Endothelial cell of umbilical vein (primary cell): ENCODE measurements at regions not wholly inside any gene's neighbourhood (a gene's known extent, or its start where the extent isn't known, plus 50 kb on each side); places are given as distances from the start of the nearest gene placed in this dataset.

Experiments
- BruUV-seq: library from RNA; stranded (reverse); fragments of 400-500 nt; replicated peaks from 2 replicates; lab custom pipeline; 2021; lab: Mats Ljungman, UMichigan
- CTCF ChIA-PET: fragments of 300-600, 350-600 bp; sonication (Branson Sonifier 250); formaldehyde crosslinking; loops from one replicate; lab custom pipeline; 2021; ENCODE audit warnings: antibody characterized with exemption, inconsistent platforms; lab: Charles Lee
- POLR2A ChIA-PET: fragments of 300-600, 350-600 bp; sonication (Branson Sonifier 250); formaldehyde crosslinking; loops from one replicate; lab custom pipeline; 2021; ENCODE audit warnings: antibody characterized with exemption, inconsistent platforms; lab: Charles Lee
- DNase-seq: peaks from one replicate; pipeline ENCODE4 v3.0.0-alpha.2; 2011; ENCODE audit warnings: low read depth, low spot score
- FAIRE-seq: peaks from 2 replicates; lab custom pipeline; 2011; peaks lifted over from hg19 to GRCh38; lab: Jason Lieb, UNC
- H2AFZ ChIP-seq: 2 replicates; pipeline ENCODE4 v1.6.0; 2012; ENCODE audit warnings: low read depth, low read length, control low read depth, inconsistent platforms
- H3K27ac ChIP-seq: 2 replicates; pipeline ENCODE4 v1.5.1; 2011; ENCODE audit warnings: low read depth, mild to moderate bottlenecking, control low read depth, low read length, moderate library complexity; ENCODE audit not compliant: insufficient read depth
- H3K27me3 ChIP-seq, 2 experiments: 2 replicates each; pipeline versions ENCODE4 v1.6.0 to v1.6.1; 2011; ENCODE audit warnings: low read length in 2 of 2, mixed read lengths in 1 of 2; ENCODE audit not compliant: control insufficient read depth in 2 of 2, insufficient read depth in 2 of 2
- H3K36me3 ChIP-seq, 2 experiments: 2 replicates in 1 of 2; 3 replicates in 1 of 2; pipeline ENCODE4 v1.5.1; 2011; ENCODE audit warnings: low read length in 2 of 2, mild to moderate bottlenecking in 1 of 2, moderate library complexity in 1 of 2; ENCODE audit not compliant: control insufficient read depth in 2 of 2, insufficient read depth in 2 of 2; ENCODE audit errors: extremely low read depth in 1 of 2
- H3K4me1 ChIP-seq: 3 replicates; pipeline ENCODE4 v1.5.1; 2011; ENCODE audit warnings: mild to moderate bottlenecking, low read length; ENCODE audit not compliant: control insufficient read depth, insufficient read depth; ENCODE audit errors: extremely low read depth
- H3K4me2 ChIP-seq: 2 replicates; pipeline ENCODE4 v1.6.1; 2011; ENCODE audit warnings: low read length, control low read depth, mixed read lengths; ENCODE audit not compliant: insufficient read depth
- H3K4me3 ChIP-seq, 3 experiments: fragments of 200-600 bp in 1 of 3; sonication (generic), shearing (Covaris generic) in 1 of 3; replicated peaks in 1 of 3; 2 replicates each; pipeline ENCODE4 v1.5.1; 2011 to 2016; ENCODE audit warnings: control low read depth in 3 of 3, low read length in 3 of 3, mild to moderate bottlenecking in 2 of 3, inconsistent platforms in 1 of 3, low read depth in 1 of 3, moderate library complexity in 1 of 3; ENCODE audit not compliant: insufficient read depth in 1 of 3
- H3K79me2 ChIP-seq: 2 replicates; pipeline ENCODE4 v1.6.0; 2012; ENCODE audit warnings: low read length, inconsistent platforms; ENCODE audit not compliant: control insufficient read depth, insufficient read depth
- H3K9ac ChIP-seq: replicated peaks from 2 replicates; pipeline ENCODE3; 2011; ENCODE audit warnings: low read length, control low read depth; ENCODE audit not compliant: insufficient read depth; ENCODE audit errors: extremely low read depth
- H3K9me1 ChIP-seq: replicated peaks from 3 replicates; pipeline ENCODE4 v1.6.0; 2011; ENCODE audit warnings: mild to moderate bottlenecking, low read length; ENCODE audit not compliant: control insufficient read depth, insufficient read depth; ENCODE audit errors: extremely low read depth
- H3K9me3 ChIP-seq: replicated peaks from 2 replicates; pipeline ENCODE4 v1.5.1; 2012; ENCODE audit warnings: low read length, inconsistent platforms; ENCODE audit not compliant: control insufficient read depth, insufficient read depth
- H4K20me1 ChIP-seq: replicated peaks from 2 replicates; pipeline ENCODE3; 2011; ENCODE audit warnings: mild to moderate bottlenecking, low read length; ENCODE audit not compliant: control insufficient read depth, insufficient read depth; ENCODE audit errors: extremely low read depth
- CTCF ChIP-seq, 2 donors: IDR thresholded peaks; 1 replicate in 1 of 2; 2 replicates in 1 of 2; pipeline ENCODE4 v1.5.1; 2011; ENCODE audit warnings: low read length in 2 of 2, mild to moderate bottlenecking in 2 of 2, moderate library complexity in 2 of 2, control low read depth in 1 of 2, inconsistent platforms in 1 of 2, low read depth in 1 of 2; ENCODE audit not compliant: insufficient read depth in 1 of 2; ENCODE audit errors: extremely low read depth in 1 of 2
- EZH2 ChIP-seq: IDR thresholded peaks from 2 replicates; pipeline ENCODE4 v1.6.1; 2012; ENCODE audit warnings: borderline replicate concordance, low read depth, mild to moderate bottlenecking, moderate library complexity, low read length, inconsistent platforms; ENCODE audit not compliant: severe bottlenecking
- FOS ChIP-seq: IDR thresholded peaks from 2 replicates; pipeline ENCODE4 v1.6.1; 2011; ENCODE audit warnings: mild to moderate bottlenecking, low read length, moderate library complexity, borderline replicate concordance; ENCODE audit not compliant: insufficient read depth
- GATA2 ChIP-seq: IDR thresholded peaks from 2 replicates; pipeline ENCODE4 v1.7.0; 2011; ENCODE audit warnings: low read depth, mild to moderate bottlenecking, moderate library complexity, mixed read lengths, low read length; ENCODE audit not compliant: insufficient read length, insufficient read depth
- JUN ChIP-seq: IDR thresholded peaks from 2 replicates; pipeline ENCODE4 v1.6.1; 2011; ENCODE audit warnings: borderline replicate concordance, low read depth; ENCODE audit not compliant: insufficient read length, insufficient read depth
- MYC ChIP-seq: IDR thresholded peaks from one replicate; pipeline ENCODE4 v1.6.1; 2011; ENCODE audit warnings: mild to moderate bottlenecking, low read depth, low read length
- POLR2A ChIP-seq: IDR thresholded peaks from 2 replicates; pipeline ENCODE4 v1.6.1; 2012; ENCODE audit warnings: low read depth, mild to moderate bottlenecking, control low read depth, low read length
- POLR2AphosphoS5 ChIP-seq: IDR thresholded peaks from 2 replicates; pipeline ENCODE4 v1.6.1; 2012; ENCODE audit warnings: low read depth, mild to moderate bottlenecking, control low read depth, low read length, moderate library complexity; ENCODE audit not compliant: insufficient read depth
- dilution Hi-C: fragments of 300-500 bp; cut with MboI; formaldehyde crosslinking; loops from one replicate; pipeline ENCODE4 v1.15.0; 2019; ENCODE audit warnings: low sequenced_read_pairs; ENCODE audit not compliant: extremely low pct_ligation_motif_present
- intact Hi-C: fragments of 100-400 bp; cut with micrococcal nuclease; formaldehyde crosslinking; loops from one replicate; pipeline ENCODE4 v1.10.0; 2022
- TF ChIP-seq, protein P1 (sequence below): IDR thresholded peaks from 2 replicates; pipeline ENCODE4 v1.6.1; 2011; ENCODE audit not compliant: insufficient read depth, insufficient read length

DNA sequence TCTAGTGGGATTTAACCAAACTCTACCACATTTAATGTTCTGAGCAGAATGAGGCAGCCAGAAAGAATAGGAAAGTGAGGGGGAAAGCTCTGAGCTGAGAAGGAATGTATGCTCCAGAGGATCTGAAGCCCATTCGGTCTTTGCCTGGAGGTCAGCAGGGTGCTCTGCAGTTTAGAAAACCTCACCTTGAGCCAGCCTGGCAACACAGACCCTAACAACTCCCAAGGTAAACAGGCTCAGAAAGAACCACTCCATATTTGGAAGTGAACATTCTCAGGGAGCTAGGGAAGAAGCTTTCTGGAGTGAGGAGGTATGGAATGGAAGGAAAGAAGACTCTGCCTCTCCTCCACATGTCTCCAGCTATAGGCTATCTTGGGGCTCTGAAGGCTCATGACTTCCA is 398.8 kb downstream of the SEC16B start:
- Histone ChIP-seq H3K36me3 (no peaks in the 10 kb centered on the region), H3K27ac (no peak overlapping the region), H4K20me1 (no peaks in the 10 kb centered on the region), H3K4me2 (no peak overlapping the region), H3K4me1 (no peaks in the 10 kb centered on the region), H3K9me3 (no peaks in the 10 kb centered on the region), H3K4me3 (no peak overlapping the region), H3K27me3 (no peaks in the 10 kb centered on the region), H3K9ac (no peak overlapping the region), H3K79me2 (no peaks in the 10 kb centered on the region), H3K9me1 (no peaks in the 10 kb centered on the region), H2AFZ (no peak overlapping the region)
- DNase-seq (no peak), FAIRE-seq (no peak)
- CTCF ChIA-PET = no interaction called here
- dilution Hi-C loops (no loop called here), intact Hi-C loops (no loop called here)
- POLR2A ChIA-PET = no interaction called here
- TF ChIP-seq EZH2 = no peak
- no peak for TF ChIP-seq POLR2A
- no peak for TF ChIP-seq MYC
- TF ChIP-seq, protein P1, sequence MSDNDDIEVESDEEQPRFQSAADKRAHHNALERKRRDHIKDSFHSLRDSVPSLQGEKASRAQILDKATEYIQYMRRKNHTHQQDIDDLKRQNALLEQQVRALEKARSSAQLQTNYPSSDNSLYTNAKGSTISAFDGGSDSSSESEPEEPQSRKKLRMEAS = no peak
- no peak for TF ChIP-seq CTCF (IDR thresholded peaks at IDR 0.05; ENCODE audit: extremely low read depth in 1 of 2, insufficient read depth in 1 of 2, low read depth in 1 of 2, low read length in 2 of 2)
- no peak for TF ChIP-seq POLR2AphosphoS5
- TF ChIP-seq FOS = no peak
- TF ChIP-seq JUN = no peak
- no peak for TF ChIP-seq GATA2
- BruUV-seq = no TSS peak
